ENCODE measurements at regions not wholly inside any gene's neighbourhood (a gene's known extent, or its start where the extent isn't known, plus 50 kb on each side); places are given as distances from the start of the nearest gene placed in this dataset.

DNA sequence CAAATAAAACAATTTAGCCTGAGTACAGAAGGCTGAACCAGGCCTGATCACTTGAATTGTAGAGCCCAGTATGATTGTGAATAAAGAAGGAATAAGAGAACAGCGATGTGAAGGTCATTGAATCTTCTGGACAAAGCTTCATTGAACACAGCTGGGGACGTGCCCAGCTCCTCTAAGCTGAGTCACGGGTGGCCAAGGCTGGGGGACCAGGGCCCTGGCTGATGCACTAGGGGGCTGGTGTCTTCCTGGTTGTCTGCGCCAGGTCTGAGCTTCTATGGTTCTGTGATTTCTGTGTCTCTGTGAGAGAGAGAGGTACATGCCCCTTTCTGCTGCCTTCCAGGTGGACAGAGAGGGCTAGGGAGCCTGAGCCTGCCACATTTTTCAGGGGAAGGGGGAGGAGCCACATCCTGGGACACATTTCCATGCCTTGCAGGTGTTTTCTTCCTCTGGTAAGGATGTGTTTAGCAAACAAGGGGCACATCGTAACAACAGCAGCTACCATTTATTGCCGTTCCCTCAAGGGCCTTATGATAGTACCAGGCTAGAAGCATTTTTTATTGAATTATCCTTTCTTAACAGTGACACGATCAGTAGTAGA is 135.7 kb downstream of the C11orf91 start:
- TF ChIP-seq, protein P1, sequence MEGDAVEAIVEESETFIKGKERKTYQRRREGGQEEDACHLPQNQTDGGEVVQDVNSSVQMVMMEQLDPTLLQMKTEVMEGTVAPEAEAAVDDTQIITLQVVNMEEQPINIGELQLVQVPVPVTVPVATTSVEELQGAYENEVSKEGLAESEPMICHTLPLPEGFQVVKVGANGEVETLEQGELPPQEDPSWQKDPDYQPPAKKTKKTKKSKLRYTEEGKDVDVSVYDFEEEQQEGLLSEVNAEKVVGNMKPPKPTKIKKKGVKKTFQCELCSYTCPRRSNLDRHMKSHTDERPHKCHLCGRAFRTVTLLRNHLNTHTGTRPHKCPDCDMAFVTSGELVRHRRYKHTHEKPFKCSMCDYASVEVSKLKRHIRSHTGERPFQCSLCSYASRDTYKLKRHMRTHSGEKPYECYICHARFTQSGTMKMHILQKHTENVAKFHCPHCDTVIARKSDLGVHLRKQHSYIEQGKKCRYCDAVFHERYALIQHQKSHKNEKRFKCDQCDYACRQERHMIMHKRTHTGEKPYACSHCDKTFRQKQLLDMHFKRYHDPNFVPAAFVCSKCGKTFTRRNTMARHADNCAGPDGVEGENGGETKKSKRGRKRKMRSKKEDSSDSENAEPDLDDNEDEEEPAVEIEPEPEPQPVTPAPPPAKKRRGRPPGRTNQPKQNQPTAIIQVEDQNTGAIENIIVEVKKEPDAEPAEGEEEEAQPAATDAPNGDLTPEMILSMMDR (conservative IDR thresholded peaks at IDR 0.05; ENCODE audit: low read depth, low read length), result no peak
- TF ChIP-seq EZH2 (IDR thresholded peaks at IDR 0.05; ENCODE audit: low read length, unreplicated experiment) (no peak), EZH2phosphoT487 (IDR thresholded peaks at IDR 0.05; ENCODE audit: borderline replicate concordance, low read length) (no peak)

Data from PC-3 (cell line).